ENCODE measurements at regions not wholly inside any gene's neighbourhood (a gene's known extent, or its start where the extent isn't known, plus 50 kb on each side); places are given as distances from the start of the nearest gene placed in this dataset.

- TF ChIP-seq ETS1 (IDR thresholded peaks at IDR 0.05): no peak
- no peak for TF ChIP-seq NANOG (IDR thresholded peaks at IDR 0.05; ENCODE audit: borderline replicate concordance)
Measured at GRCh38 chr3:158961471-158961870, 159.6 kb downstream of the MFSD1 start (continued).

GRCh38 chr3:158961911-158962310, 160.1 kb downstream of the MFSD1 start:
- H3K9me3 Mint-ChIP-seq: peaks cover 3% of the 10 kb centered on the region; the same call in 2 of the 3 replicates
- no peak overlapping the region for H2AFZ ChIP-seq

More at GRCh38 chr3:158961911-158962310, 160.1 kb downstream of the MFSD1 start:
- Mint-ChIP-seq H3K27me3 (ENCODE audit: insufficient read depth, low read depth, poor library complexity) (no peaks in the 10 kb centered on the region), H3K36me3 (ENCODE audit: low read depth) (no peaks in the 10 kb centered on the region), H3K4me1 (peaks cover 19% of the 10 kb centered on the region), H3K27ac (peak overlapping the region; percentile 2; the same call in 1 of the 2 replicates), H3K4me3 (no peak overlapping the region)
- DNase-seq (ENCODE audit: low spot score): peak; percentile 11
- Histone ChIP-seq H3K4me1 (ENCODE audit: insufficient read depth) (peaks cover 19% of the 10 kb centered on the region), H3K9me2 (ENCODE audit: insufficient read depth) (peaks cover 24% of the 10 kb centered on the region), H3K27me3 (ENCODE audit: insufficient read depth) (no peaks in the 10 kb centered on the region), H3K4me3 (no peak overlapping the region), H3K27ac (ENCODE audit: low read depth) (0 out of 2 replicates have a peak overlapping the region, but pooled peaks have one; percentile 14), H3K36me3 (ENCODE audit: insufficient read depth) (0 out of 2 replicates have a peak, but pooled peaks cover 4% of the 10 kb centered on the region), H4K20me1 (replicated peaks; ENCODE audit: insufficient read depth) (no peaks in the 10 kb centered on the region), H3K4me2 (peak overlapping the region; percentile 67), H3K79me2 (replicated peaks; ENCODE audit: insufficient read depth) (no peaks in the 10 kb centered on the region), H3F3A (replicated peaks; ENCODE audit: low read depth) (no peaks in the 10 kb centered on the region)
- peak; percentile 86 for ATAC-seq
- no peak for TF ChIP-seq EZH2 (IDR thresholded peaks at IDR 0.05; ENCODE audit: low read depth, unreplicated experiment)
- TF ChIP-seq ZNF462 (CRISPR knock-in tag; IDR thresholded peaks at IDR 0.05): no peak
- no peak for TF ChIP-seq EZH2phosphoT487 (IDR thresholded peaks at IDR 0.05; ENCODE audit: unreplicated experiment)
- no peak for TF ChIP-seq NANOG (IDR thresholded peaks at IDR 0.05; ENCODE audit: borderline replicate concordance)
- TF ChIP-seq CTCF (conservative IDR thresholded peaks at IDR 0.05; ENCODE audit: low read depth in 2 of 2): no peak
